Subcutaneous abdominal adipose tissue (tissue), 5 donors: ENCODE measurements at regions not wholly inside any gene's neighbourhood (a gene's known extent, or its start where the extent isn't known, plus 50 kb on each side); places are given as distances from the start of the nearest gene placed in this dataset.
A peak's percentile ranks its signal among the peaks of the same experiment; 100 is the strongest.

Experiments
- H3K27ac ChIP-seq: one replicate; pipeline ENCODE4 v1.7.0; 2013; ENCODE audit warnings: low read depth, mild to moderate bottlenecking, inconsistent platforms, low read length, moderate library complexity
- H3K27me3 ChIP-seq, 5 donors: one replicate each; pipeline ENCODE4 v1.7.0; 2013; ENCODE audit warnings: low read length in 5 of 5, inconsistent platforms in 1 of 5; ENCODE audit not compliant: control insufficient read depth in 5 of 5, insufficient read depth in 4 of 5
- H3K36me3 ChIP-seq, 5 donors: one replicate each; pipeline ENCODE4 v1.7.0; 2013; ENCODE audit warnings: low read length in 5 of 5; ENCODE audit not compliant: control insufficient read depth in 5 of 5, insufficient read depth in 5 of 5
- H3K4me1 ChIP-seq, 5 donors: one replicate each; pipeline ENCODE4 v1.7.0; 2013; ENCODE audit warnings: low read length in 5 of 5, mild to moderate bottlenecking in 3 of 5, moderate library complexity in 1 of 5; ENCODE audit not compliant: control insufficient read depth in 5 of 5, insufficient read depth in 5 of 5
- H3K4me3 ChIP-seq, 5 donors: one replicate each; pipeline ENCODE4 v1.7.0; 2013; ENCODE audit warnings: low read length in 5 of 5, low read depth in 1 of 5
- H3K9ac ChIP-seq, 5 donors: one replicate each; pipeline ENCODE4 v1.7.0; 2013; ENCODE audit warnings: low read length in 5 of 5, mild to moderate bottlenecking in 4 of 5, moderate library complexity in 3 of 5
- H3K9me3 ChIP-seq, 5 donors: one replicate each; pipeline ENCODE4 v1.7.0; 2013; ENCODE audit warnings: low read length in 5 of 5; ENCODE audit not compliant: control insufficient read depth in 5 of 5
- donor health status: healthy.
- donor health status: healthy.
- donor health status: healthy.
- donor health status: healthy.
- donor health status: healthy.

DNA sequence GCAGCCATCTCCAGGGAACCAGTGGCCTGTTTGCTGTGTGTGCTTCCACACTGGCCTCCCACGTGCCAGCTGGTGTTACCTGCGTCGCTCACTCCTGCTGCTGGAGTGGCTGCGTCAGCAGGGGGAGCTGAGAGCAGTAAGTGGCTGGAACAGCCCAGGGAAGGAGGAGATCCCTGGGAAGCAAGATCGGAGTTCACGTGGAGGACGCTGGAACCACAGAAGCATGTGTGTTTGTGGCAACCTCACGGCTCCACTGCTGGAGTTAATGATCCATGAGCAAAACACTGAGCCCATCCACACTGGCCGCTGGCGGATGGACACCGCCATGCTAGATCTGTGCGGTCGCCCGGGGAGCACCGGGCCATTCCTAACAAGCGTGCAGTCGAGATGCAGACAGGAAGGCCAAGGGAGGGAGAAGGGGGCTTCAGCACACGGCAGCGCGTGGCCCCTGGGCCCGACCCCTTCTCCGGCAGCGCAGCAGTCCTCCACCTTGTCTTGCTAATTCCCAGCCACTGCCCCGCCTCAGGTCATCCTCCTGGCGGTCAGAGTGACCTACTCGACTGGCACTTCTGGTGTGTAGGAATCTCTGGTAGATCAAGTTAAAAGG, 68.5 kb upstream of the EEPD1 start:
- Histone ChIP-seq H3K4me1 (peaks cover 0 to 24% (median 14%) of the 10 kb centered on the region in 5 donors), H3K27ac (no peak overlapping the region), H3K9me3 (no peaks in the 10 kb centered on the region), H3K4me3 (no peak overlapping the region), H3K27me3 (no peaks in the 10 kb centered on the region), H3K36me3 (no peaks in the 10 kb centered on the region), H3K9ac (no peak overlapping the region)

DNA sequence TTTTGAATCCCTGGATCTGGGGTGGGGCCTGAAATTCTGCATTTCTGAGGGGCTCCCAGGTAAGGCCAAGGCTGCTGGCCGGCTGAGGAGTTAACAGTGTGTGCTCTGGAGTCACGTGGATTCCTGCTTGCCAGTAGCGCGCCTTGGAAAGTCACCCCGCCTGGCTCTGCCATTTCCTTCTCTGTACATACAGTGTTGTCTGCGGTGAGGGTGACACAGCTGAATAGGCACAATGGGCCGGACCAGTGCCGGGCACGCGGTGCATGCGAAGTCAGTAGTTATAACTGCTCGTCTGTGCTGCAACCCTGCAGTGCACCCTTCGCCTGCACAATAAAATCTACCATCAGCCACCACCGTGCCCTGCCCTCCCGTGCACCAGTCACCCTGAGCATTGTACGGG, 68.0 kb upstream of the EEPD1 start:
- Histone ChIP-seq H3K9me3 (no peaks in the 10 kb centered on the region), H3K36me3 (no peaks in the 10 kb centered on the region), H3K4me3 (no peak overlapping the region), H3K27me3 (no peaks in the 10 kb centered on the region), H3K27ac (no peak overlapping the region), H3K9ac (no peak overlapping the region), H3K4me1 (peaks cover 0 to 22% (median 14%) of the 10 kb centered on the region in 5 donors)

GRCh38 chr7:36086571-36086970, 66.5 kb upstream of the EEPD1 start:
- Histone ChIP-seq H3K9me3 (no peaks in the 10 kb centered on the region), H3K4me1 (peaks cover 0 to 22% (median 14%) of the 10 kb centered on the region in 5 donors), H3K9ac (no peak overlapping the region), H3K27me3 (no peaks in the 10 kb centered on the region), H3K27ac (no peak overlapping the region), H3K36me3 (no peaks in the 10 kb centered on the region), H3K4me3 (no peak overlapping the region)

- Histone ChIP-seq H3K27me3 (no peaks in the 10 kb centered on the region), H3K4me1 (peaks cover 0 to 11% (median 6%) of the 10 kb centered on the region in 5 donors), H3K4me3 (no peak overlapping the region), H3K9ac (no peak overlapping the region), H3K9me3 (no peaks in the 10 kb centered on the region), H3K36me3 (no peaks in the 10 kb centered on the region), H3K27ac (no peak overlapping the region)
Observed at GRCh38 chr7:36088553-36088952, 64.5 kb upstream of the EEPD1 start.

GRCh38 chr7:36088966-36089365, 64.1 kb upstream of the EEPD1 start:
- no peak overlapping the region for H3K9ac ChIP-seq
- no peaks in the 10 kb centered on the region for H3K36me3 ChIP-seq
- H3K27ac ChIP-seq: no peak overlapping the region
- H3K4me1 ChIP-seq: peaks cover 0 to 11% (median 6%) of the 10 kb centered on the region in 5 donors
- no peak overlapping the region for H3K4me3 ChIP-seq
- no peaks in the 10 kb centered on the region for H3K9me3 ChIP-seq
- no peaks in the 10 kb centered on the region for H3K27me3 ChIP-seq

- no peaks in the 10 kb centered on the region for H3K36me3 ChIP-seq
- H3K4me1 ChIP-seq: peaks cover 0 to 9% (median under 1%) of the 10 kb centered on the region in 5 donors
- H3K27ac ChIP-seq: no peak overlapping the region
- no peak overlapping the region for H3K9ac ChIP-seq
- no peaks in the 10 kb centered on the region for H3K27me3 ChIP-seq
- H3K9me3 ChIP-seq: no peaks in the 10 kb centered on the region
- no peak overlapping the region for H3K4me3 ChIP-seq
Observed at GRCh38 chr7:36090976-36091873, 61.8 kb upstream of the EEPD1 start.

- Histone ChIP-seq H3K9ac (no peak overlapping the region), H3K4me3 (no peak overlapping the region), H3K4me1 (peaks cover 2 to 15% (median 6%) of the 10 kb centered on the region in 5 donors), H3K9me3 (no peaks in the 10 kb centered on the region), H3K27ac (no peak overlapping the region), H3K36me3 (no peaks in the 10 kb centered on the region), H3K27me3 (no peaks in the 10 kb centered on the region)
Observed at GRCh38 chr7:36091874-36092176, 61.2 kb upstream of the EEPD1 start.

DNA sequence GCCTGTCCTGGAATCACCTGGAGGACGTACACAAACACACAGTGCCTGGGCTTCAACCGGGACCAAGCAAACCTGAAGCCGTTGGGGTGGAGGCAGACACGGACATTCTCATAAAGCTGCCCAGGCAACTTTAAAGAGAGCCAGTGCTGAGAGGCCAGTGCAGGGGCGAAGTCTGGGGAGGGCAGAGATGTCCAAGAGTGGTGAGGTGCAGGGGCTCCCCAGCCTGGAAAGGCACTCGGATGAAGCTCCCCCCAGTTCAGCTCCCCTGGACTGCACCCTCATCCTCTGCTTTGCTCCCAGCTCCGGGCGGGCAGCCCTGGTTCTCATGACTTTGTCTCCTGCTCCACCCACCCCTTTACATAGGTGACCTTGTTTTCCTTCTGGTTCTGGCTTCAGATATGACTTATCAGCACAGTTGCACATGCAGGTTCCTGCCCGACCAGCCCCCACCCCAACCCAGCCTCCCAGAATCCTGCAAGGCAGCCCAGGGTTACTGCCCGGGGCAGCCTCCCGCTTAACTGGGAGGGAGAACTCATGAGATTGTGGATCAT, 60.8 kb upstream of the EEPD1 start:
- Histone ChIP-seq H3K27ac (no peak overlapping the region), H3K9ac (no peak overlapping the region), H3K9me3 (no peaks in the 10 kb centered on the region)

GRCh38 chr7:36096460-36097095, 56.5 kb upstream of the EEPD1 start:
- no peaks in the 10 kb centered on the region for H3K9me3 ChIP-seq
- H3K27me3 ChIP-seq: no peaks in the 10 kb centered on the region
- peaks cover 2 to 14% (median 10%) of the 10 kb centered on the region in 5 donors for H3K4me1 ChIP-seq
- peak overlapping the region; percentile 2 for H3K27ac ChIP-seq
- no peak overlapping the region for H3K9ac ChIP-seq
- no peaks in the 10 kb centered on the region for H3K36me3 ChIP-seq
- no peak overlapping the region for H3K4me3 ChIP-seq

More for the DNA sequence above, 60.8 kb upstream of the EEPD1 start:
- Histone ChIP-seq H3K4me1 (peaks cover 2 to 20% (median 10%) of the 10 kb centered on the region in 5 donors), H3K4me3 (no peak overlapping the region), H3K27me3 (no peaks in the 10 kb centered on the region), H3K36me3 (no peaks in the 10 kb centered on the region)

DNA sequence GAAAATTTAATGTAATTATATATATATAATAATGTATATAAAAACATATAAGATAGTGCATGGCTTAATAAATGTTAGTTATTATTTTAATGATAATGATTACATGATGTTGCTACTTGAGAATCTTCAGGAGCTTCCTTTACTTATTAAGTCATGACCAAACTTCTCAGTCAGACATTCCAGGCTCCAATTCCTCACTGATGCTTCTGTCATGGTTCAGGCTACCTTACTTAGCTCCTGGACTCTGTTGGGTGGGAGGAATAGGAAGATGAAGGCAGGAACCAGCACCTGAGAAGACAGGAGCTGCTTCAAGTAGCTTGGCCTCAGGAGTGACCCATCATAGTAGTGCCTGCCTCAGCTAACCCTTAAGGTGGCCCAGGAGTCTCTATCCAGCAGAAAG, 55.0 kb upstream of the EEPD1 start:
- no peaks in the 10 kb centered on the region for H3K27me3 ChIP-seq
- H3K4me1 ChIP-seq: peaks cover 2 to 14% (median 10%) of the 10 kb centered on the region in 5 donors
- no peak overlapping the region for H3K4me3 ChIP-seq
- no peak overlapping the region for H3K9ac ChIP-seq
- no peak overlapping the region for H3K27ac ChIP-seq
- H3K9me3 ChIP-seq: no peaks in the 10 kb centered on the region
- H3K36me3 ChIP-seq: no peaks in the 10 kb centered on the region
